K562 (cell line): ENCODE measurements at regions not wholly inside any gene's neighbourhood (a gene's known extent, or its start where the extent isn't known, plus 50 kb on each side); places are given as distances from the start of the nearest gene placed in this dataset.

Source experiments
- ATF1 ChIP-seq, 2 experiments: fragments of 450-650 bp in 1 of 2; IDR thresholded peaks; 2 replicates each; pipeline ENCODE4 v1.6.1; 2016; ENCODE audit warnings: missing compliant biosample characterization in 1 of 2, missing genetic modification characterization in 1 of 2
- CBX5 ChIP-seq: IDR thresholded peaks from 2 replicates; pipeline ENCODE4 v1.6.1; 2014; ENCODE audit warnings: low read depth, borderline replicate concordance
- ELF2 ChIP-seq: fragments of 250-450 bp; sonication (Bioruptor Pico); IDR thresholded peaks from 2 replicates; pipeline ENCODE4 v1.5.0; 2021; ENCODE audit warnings: mild to moderate bottlenecking
- EP300 ChIP-seq: IDR thresholded peaks from 2 replicates; pipeline ENCODE4 v1.6.1; 2012; ENCODE audit warnings: low read length, improper control_type of control experiment
- KAT7 ChIP-seq: sonication (generic); formaldehyde crosslinking; IDR thresholded peaks from 2 replicates; pipeline ENCODE4 v1.8.0; 2022; ENCODE audit warnings: missing genetic modification reagents, mild to moderate bottlenecking, borderline replicate concordance
- NCOR1 ChIP-seq: fragments of 450-650 bp; IDR thresholded peaks from 2 replicates; pipeline ENCODE4 v1.6.1; 2016; ENCODE audit warnings: mild to moderate bottlenecking, moderate library complexity
- NFIC ChIP-seq: fragments of 450-650 bp; IDR thresholded peaks from 2 replicates; pipeline ENCODE4 v1.6.1; 2017; ENCODE audit warnings: mild to moderate bottlenecking, inconsistent platforms
- NR2C2 ChIP-seq, 2 experiments: fragments of 200-800 bp in 1 of 2; sonication (Bioruptor generic) in 1 of 2; sonication (generic) in 1 of 2; formaldehyde crosslinking in 1 of 2; IDR thresholded peaks; 2 replicates each; pipeline versions ENCODE4 v1.6.1 to v1.8.0; 2016 to 2022; ENCODE audit warnings: mild to moderate bottlenecking in 1 of 2, missing compliant biosample characterization in 1 of 2, missing genetic modification characterization in 1 of 2, missing genetic modification reagents in 1 of 2
- POLR2A ChIP-seq: fragments of 450-650 bp; conservative IDR thresholded peaks from 2 replicates; pipeline ENCODE4 v1.6.1; 2016
- POLR3A ChIP-seq: IDR thresholded peaks from 2 replicates; pipeline ENCODE4 v1.6.1; 2011; ENCODE audit warnings: borderline replicate concordance, mild to moderate bottlenecking, moderate library complexity; ENCODE audit not compliant: insufficient read length, insufficient read depth; ENCODE audit errors: extremely low read depth
- TBL1XR1 ChIP-seq, 2 experiments: IDR thresholded peaks; 2 replicates each; pipeline ENCODE4 v1.6.1; 2012; ENCODE audit warnings: improper control_type of control experiment in 2 of 2, low read length in 2 of 2, mild to moderate bottlenecking in 1 of 2
- ZBED1 ChIP-seq: IDR thresholded peaks from 2 replicates; pipeline ENCODE4 v1.6.1; 2014
- ZZZ3 ChIP-seq: fragments of 450-650 bp; IDR thresholded peaks from 2 replicates; pipeline ENCODE4 v1.6.1; 2016; ENCODE audit warnings: antibody characterized with exemption, mild to moderate bottlenecking, moderate library complexity
- TF ChIP-seq, protein P1 (sequence below): fragments of 200-800 bp; sonication (Bioruptor generic); IDR thresholded peaks from 2 replicates; pipeline ENCODE4 v1.6.1; 2017; ENCODE audit warnings: missing genetic modification characterization, missing compliant biosample characterization

DNA sequence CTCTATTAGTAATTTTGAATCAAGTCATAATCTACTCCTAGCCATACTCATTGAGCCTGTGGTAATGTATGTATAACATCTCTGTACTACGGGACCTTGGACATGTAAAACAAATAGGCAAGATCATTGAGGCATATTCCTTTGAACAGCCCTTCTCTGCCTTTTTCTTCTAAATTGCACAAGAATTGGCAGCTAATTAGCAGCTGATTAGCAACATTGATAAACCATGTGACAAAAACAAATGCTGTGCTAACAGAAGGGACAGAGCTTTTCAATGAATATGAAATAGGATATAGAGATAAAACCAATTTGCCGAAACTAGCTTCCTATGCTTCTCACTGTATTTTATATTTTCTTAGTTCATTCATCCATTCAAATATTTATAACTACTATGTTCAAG is 1474.2 kb downstream of the FAM181B start:
- no peak for TF ChIP-seq NCOR1
- no peak for TF ChIP-seq POLR3A
- no peak for TF ChIP-seq TBL1XR1 (IDR thresholded peaks at IDR 0.05; ENCODE audit: low read length in 2 of 2)
- TF ChIP-seq NFIC: no peak
- TF ChIP-seq ELF2 (CRISPR knock-in tag): no peak
- no peak for TF ChIP-seq POLR2A
- TF ChIP-seq CBX5: no peak
- no peak for TF ChIP-seq ZBED1
- TF ChIP-seq KAT7 (CRISPR knock-in tag): no peak
- TF ChIP-seq, protein P1, sequence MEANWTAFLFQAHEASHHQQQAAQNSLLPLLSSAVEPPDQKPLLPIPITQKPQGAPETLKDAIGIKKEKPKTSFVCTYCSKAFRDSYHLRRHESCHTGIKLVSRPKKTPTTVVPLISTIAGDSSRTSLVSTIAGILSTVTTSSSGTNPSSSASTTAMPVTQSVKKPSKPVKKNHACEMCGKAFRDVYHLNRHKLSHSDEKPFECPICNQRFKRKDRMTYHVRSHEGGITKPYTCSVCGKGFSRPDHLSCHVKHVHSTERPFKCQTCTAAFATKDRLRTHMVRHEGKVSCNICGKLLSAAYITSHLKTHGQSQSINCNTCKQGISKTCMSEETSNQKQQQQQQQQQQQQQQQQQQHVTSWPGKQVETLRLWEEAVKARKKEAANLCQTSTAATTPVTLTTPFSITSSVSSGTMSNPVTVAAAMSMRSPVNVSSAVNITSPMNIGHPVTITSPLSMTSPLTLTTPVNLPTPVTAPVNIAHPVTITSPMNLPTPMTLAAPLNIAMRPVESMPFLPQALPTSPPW: no peak
- no peak for TF ChIP-seq ZZZ3
- TF ChIP-seq NR2C2 (CRISPR knock-in tag; IDR thresholded peaks at IDR 0.05): no peak
- TF ChIP-seq NR2C2 (tag; IDR thresholded peaks at IDR 0.05): no peak
- TF ChIP-seq EP300: no peak
- TF ChIP-seq ATF1 (CRISPR knock-in tag; IDR thresholded peaks at IDR 0.05): no peak
- TF ChIP-seq ATF1 (tag; IDR thresholded peaks at IDR 0.05): no peak
